Astrocyte of the cerebellum (primary cell): ENCODE measurements at regions not wholly inside any gene's neighbourhood (a gene's known extent, or its start where the extent isn't known, plus 50 kb on each side); places are given as distances from the start of the nearest gene placed in this dataset.
A peak's percentile ranks its signal among the peaks of the same experiment; 100 is the strongest.

ENCODE experiments used
- DNase-seq: peaks from one replicate; pipeline ENCODE4 v3.0.0-alpha.2; 2011; ENCODE audit warnings: low read depth
- H3K4me3 ChIP-seq: 2 replicates; pipeline ENCODE4 v1.5.1; 2011; ENCODE audit warnings: mild to moderate bottlenecking, low read depth, low read length, moderate library complexity
- in situ Hi-C: cut with HindIII; loops from 2 replicates; pipeline ENCODE4 v1.10.0; 2017; ENCODE audit warnings: low sequenced_read_pairs
- TF ChIP-seq, protein P1 (sequence below): IDR thresholded peaks from 2 replicates; pipeline ENCODE4 v1.5.1; 2012; ENCODE audit warnings: low read length, low read depth, moderate library complexity, mild to moderate bottlenecking; ENCODE audit errors: missing control alignments

- in situ Hi-C loops = no loop called here
- TF ChIP-seq, protein P1, sequence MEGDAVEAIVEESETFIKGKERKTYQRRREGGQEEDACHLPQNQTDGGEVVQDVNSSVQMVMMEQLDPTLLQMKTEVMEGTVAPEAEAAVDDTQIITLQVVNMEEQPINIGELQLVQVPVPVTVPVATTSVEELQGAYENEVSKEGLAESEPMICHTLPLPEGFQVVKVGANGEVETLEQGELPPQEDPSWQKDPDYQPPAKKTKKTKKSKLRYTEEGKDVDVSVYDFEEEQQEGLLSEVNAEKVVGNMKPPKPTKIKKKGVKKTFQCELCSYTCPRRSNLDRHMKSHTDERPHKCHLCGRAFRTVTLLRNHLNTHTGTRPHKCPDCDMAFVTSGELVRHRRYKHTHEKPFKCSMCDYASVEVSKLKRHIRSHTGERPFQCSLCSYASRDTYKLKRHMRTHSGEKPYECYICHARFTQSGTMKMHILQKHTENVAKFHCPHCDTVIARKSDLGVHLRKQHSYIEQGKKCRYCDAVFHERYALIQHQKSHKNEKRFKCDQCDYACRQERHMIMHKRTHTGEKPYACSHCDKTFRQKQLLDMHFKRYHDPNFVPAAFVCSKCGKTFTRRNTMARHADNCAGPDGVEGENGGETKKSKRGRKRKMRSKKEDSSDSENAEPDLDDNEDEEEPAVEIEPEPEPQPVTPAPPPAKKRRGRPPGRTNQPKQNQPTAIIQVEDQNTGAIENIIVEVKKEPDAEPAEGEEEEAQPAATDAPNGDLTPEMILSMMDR = no peak
- no peak for DNase-seq
- H3K4me3 ChIP-seq = no peak overlapping the region
Observed at GRCh38 chr13:73857106-73857505, 277.1 kb downstream of the KLF12 start.

- TF ChIP-seq, protein P1 = no peak
- in situ Hi-C loops = no loop called here
- no peak overlapping the region for H3K4me3 ChIP-seq
- DNase-seq = no peak
Observed at GRCh38 chr13:73851104-73851503, 283.1 kb downstream of the KLF12 start.

- DNase-seq = no peak
- in situ Hi-C loops = no loop called here
Observed at GRCh38 chr13:73850104-73850873, 283.9 kb downstream of the KLF12 start.

DNA sequence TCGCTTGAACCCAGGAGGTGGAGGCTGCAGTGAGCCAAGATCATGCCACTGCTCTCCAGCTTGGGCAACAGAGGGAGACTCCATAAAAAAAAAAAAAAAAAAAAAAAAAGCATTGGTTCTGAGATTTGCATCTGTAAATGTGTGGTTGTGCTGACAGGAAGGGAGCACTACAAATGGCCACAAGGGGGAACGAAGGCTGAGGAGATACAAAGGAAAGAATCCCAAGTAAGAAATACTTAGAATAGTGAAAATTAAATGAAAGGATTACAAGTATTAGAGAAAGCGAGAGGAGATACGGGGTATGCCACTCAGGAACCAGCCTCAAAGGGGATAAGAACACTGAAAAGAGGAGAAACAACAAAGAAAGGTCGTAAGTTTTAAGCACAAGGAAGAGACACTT, 284.9 kb downstream of the KLF12 start:
- TF ChIP-seq, protein P1 = peak; percentile 66
- DNase-seq = peak; percentile 41
- in situ Hi-C loops = no loop called here
- no peak overlapping the region for H3K4me3 ChIP-seq

More at GRCh38 chr13:73850104-73850873, 283.9 kb downstream of the KLF12 start:
- TF ChIP-seq, protein P1 = no peak
- no peak overlapping the region for H3K4me3 ChIP-seq

DNA sequence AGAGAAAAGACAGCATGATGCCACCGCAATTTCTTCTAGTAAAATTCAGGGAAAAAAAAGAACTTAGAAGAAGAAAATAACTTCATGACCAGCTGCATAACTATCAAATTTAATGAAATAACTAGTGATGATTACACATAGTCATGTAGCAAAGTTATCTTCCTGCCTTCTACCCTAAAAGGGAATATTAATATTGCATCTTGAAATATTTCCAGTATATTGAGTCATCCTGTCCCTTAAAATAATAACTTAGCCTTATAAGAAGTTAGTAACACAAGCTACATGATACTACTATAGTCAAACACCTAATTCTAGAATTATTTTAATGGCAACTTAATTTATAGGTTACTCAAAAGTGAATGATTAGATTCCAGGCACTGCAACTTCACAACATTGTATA, 289.2 kb downstream of the KLF12 start:
- DNase-seq = no peak
- no peak overlapping the region for H3K4me3 ChIP-seq
- in situ Hi-C loops = no loop called here
- TF ChIP-seq, protein P1 = no peak

DNA sequence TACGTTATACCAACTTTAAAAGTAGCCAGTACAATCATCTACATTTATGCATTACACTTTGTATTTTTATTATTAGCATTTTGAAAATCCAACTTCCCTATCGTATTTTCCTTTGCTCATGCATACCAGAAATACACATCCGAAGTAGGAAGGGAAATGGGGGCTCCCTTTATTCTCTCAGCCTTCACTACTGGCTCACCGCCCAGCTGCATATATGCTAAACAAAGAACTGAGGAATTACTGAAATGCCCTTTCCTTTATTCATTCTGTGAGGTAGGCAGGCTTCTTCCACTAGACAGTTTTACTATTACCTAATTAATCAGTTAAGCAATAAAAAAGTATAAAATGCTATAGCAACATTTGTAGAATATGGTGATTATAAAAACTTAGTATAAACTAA, 291.6 kb downstream of the KLF12 start:
- in situ Hi-C loops = no loop called here
- no peak for DNase-seq
- H3K4me3 ChIP-seq = no peak overlapping the region
- TF ChIP-seq, protein P1 = no peak
